D721Med (cell line): ENCODE measurements at regions not wholly inside any gene's neighbourhood (a gene's known extent, or its start where the extent isn't known, plus 50 kb on each side); places are given as distances from the start of the nearest gene placed in this dataset.

Experiments used
- DNase-seq: peaks from one replicate; pipeline ENCODE4 v3.0.0; 2011; ENCODE audit warnings: low spot score; ENCODE audit not compliant: insufficient read length
- FAIRE-seq: peaks from 2 replicates; lab custom pipeline; 2011; peaks lifted over from hg19 to GRCh38; lab: Jason Lieb, UNC
- CTCF ChIP-seq: IDR thresholded peaks from 2 replicates; pipeline ENCODE4 v1.5.1; 2012; ENCODE audit warnings: mild to moderate bottlenecking, control low read depth; ENCODE audit not compliant: insufficient read depth; ENCODE audit errors: missing control alignments

DNA sequence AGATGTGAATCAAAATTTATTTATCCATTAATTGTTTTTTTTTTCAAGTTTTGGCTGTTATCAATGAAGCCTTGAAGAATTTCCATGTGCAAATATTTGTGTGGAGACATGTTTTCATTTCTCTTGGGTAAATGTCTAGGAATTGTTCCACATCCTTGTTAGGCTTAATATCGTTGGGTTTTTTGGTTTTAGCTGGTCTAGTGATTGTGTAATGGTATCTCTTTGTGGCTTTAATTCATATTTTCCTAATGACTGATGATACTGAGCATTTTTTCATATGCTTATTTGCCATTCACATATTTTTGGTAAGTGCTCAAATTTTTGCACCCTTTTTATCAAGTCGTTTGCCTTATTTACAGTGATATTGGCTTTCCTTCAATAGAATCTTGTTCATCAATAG is 250.3 kb upstream of the EPHA4 start:
- no peak for FAIRE-seq
- DNase-seq: no peak
- no peak for TF ChIP-seq CTCF

DNA sequence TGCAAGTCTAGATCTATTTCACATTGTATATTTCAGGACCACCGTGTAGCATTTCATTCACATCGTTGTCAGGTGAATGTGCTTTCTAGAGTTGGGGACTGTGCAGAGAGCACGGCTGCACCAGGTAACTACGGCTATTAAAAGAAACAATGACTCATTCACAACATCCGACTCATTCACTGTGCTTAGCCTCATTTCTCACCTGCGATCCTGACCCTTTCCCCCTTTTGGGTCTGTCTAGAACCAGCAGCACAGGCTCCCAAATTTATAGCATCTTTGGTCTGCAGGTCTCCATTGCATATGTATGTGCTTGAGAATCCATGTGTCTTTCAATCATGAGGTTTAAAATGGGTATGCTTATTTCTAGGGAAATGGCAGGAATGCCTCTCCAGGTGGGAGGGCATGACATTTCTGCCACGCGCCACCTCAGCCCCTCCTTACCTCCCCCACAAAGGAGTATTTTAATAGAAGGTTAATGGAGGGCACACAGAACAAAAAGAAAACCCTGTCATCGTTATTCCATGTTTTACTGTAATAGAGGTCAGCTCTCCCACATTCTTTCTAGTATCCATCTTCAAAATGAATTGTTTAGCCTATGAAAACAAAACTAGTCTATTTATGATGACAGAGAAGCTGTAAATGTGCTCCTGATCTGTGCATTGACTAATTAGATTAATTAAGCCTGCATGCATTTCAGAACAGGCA is 246.7 kb upstream of the EPHA4 start:
- no peak for TF ChIP-seq CTCF
- no peak for DNase-seq
- FAIRE-seq: no peak

DNA sequence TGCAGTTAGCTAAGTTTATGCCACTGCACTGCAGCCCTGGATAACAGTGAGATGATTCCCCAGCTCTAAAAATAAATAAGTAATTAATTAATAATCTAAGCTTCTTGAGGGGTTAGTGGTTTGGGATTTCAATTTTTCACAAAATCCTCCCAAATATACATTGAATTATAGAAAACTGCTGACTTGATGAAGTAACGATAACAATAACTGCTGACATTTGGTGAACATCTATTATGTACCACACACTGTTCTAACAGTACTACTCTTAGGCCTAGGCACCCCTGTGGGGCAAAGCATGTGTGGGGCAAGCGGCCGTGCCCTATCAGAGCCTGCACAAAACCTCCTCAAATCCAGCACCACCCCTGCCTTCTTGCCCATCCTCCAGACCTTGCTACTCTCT is 245.8 kb upstream of the EPHA4 start:
- no peak for TF ChIP-seq CTCF
- FAIRE-seq: no peak
- DNase-seq: no peak

DNA sequence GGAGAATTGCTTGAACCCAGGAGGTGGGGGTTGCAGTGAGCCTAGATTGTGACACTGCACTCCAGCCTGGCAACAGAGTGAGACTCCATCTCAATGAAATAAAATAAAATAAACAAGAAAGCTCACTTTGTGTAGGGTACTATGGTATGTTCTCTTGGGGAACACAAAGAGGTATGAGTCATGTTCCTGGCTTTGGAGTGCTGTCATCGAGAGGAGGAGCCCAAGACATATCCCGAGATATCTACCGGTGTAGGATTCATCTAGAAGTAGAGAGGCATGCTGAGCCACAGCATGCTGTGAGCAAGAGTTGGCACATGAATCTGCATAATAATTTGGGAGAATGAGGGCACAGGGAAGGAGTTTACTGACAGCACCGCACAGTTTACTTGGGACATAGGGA is 244.9 kb upstream of the EPHA4 start:
- FAIRE-seq (no peak), DNase-seq (no peak)
- no peak for TF ChIP-seq CTCF

DNA sequence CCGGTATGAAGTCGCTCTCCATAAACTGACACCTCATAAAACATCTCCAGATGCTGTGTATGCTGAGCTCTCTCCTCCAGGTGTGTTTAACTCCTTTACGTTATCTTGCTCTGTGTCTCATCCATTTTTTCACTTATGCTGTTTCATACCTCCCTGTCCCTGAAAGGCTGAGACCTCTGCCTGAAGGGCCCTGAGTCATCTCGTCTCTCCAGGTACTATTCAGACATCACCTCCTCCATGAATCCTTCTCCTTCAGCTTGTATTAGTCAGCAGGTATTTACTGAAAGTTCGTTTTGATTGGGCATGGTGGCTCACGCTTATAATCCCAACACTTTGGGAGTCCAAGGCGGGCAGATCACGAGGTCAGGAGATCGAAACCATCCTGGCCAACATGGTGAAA is 244.5 kb upstream of the EPHA4 start:
- FAIRE-seq: no peak
- no peak for DNase-seq
- no peak for TF ChIP-seq CTCF

DNA sequence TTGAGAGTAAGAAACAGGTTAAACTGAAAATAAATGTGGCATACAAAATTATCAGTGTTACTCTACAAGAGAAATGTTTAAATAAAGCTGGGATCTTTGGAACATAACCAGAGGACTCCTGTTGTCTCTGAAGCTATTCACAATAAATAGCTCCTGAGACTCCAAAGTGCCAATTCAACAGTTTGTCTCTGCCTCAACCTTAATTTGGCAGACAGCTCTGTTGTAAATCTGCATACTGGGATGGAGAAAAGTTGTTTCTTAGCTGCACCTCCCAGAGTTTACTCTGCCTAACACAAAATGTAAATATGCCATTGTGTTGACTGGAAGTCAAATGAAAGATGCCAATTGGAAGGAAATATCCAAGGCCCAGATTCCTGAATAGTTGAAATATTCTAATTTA is 238.5 kb upstream of the EPHA4 start:
- no peak for TF ChIP-seq CTCF
- FAIRE-seq (no peak), DNase-seq (no peak)

- no peak for TF ChIP-seq CTCF
- DNase-seq: no peak
- no peak for FAIRE-seq
Measured at GRCh38 chr2:221810245-221810644, 238.1 kb upstream of the EPHA4 start.
